IPS DF 4.7 (cell line): ENCODE measurements at regions not wholly inside any gene's neighbourhood (a gene's known extent, or its start where the extent isn't known, plus 50 kb on each side); places are given as distances from the start of the nearest gene placed in this dataset.
"Not testable (repeated sequence)": the region's sequence is repeated elsewhere in the genome, so short reads cannot be mapped to it uniquely, and the experiment has no call there.

Experiments
- DNase-seq: peaks from one replicate; pipeline ENCODE4 v3.0.0-alpha.2; 2013; ENCODE audit warnings: low spot score; ENCODE audit errors: extremely low read depth

DNA sequence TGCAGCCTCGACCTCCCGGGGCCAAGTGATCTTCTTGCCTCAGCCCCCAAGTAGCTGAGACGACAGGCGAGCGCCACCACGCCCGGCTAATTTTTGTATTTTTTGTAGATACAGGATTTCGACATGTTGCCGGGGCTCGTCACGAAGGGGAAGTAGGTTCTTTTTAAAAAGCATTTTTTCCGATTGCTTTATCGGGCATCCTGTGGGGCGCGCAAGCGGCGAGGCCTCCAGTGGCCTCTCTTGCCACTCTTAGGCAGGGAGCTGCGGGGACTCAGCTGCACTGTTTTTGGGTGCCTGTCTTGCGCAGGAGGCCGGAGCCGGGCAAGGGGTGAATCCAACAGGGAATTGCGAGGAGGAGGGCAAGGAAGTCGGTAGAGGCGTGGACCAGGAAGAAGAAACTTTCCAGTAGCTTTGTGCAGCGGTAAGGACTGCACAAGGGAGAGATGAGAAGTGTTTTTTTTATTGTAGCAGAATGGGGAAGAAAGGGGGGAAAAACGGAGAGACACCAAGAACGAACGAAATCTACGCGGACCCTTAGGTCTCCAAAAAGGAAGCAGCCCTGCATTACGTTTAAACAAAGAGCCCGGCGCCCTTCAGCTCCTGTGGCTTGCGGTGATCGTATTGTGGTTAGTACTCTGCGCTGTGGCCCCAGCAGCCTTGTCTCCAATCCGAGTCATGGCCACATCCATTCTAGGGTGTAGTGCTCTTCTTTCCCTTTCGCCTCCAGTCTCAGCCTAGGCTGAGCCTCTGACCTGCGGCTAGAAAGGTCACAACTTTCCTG is 164.8 kb downstream of the PPIAL4G start:
- DNase-seq: no peak

GRCh38 chr1:148317288-148317985 is 165.4 kb upstream of the NBPF11 start:
- DNase-seq: no peak

- no peak for DNase-seq
These were observed 163.2 kb upstream of the NBPF11 start for GRCh38 chr1:148315071-148315811.

- DNase-seq: no peak
These were observed 158.7 kb upstream of the NBPF11 start for GRCh38 chr1:148310807-148311206.

DNA sequence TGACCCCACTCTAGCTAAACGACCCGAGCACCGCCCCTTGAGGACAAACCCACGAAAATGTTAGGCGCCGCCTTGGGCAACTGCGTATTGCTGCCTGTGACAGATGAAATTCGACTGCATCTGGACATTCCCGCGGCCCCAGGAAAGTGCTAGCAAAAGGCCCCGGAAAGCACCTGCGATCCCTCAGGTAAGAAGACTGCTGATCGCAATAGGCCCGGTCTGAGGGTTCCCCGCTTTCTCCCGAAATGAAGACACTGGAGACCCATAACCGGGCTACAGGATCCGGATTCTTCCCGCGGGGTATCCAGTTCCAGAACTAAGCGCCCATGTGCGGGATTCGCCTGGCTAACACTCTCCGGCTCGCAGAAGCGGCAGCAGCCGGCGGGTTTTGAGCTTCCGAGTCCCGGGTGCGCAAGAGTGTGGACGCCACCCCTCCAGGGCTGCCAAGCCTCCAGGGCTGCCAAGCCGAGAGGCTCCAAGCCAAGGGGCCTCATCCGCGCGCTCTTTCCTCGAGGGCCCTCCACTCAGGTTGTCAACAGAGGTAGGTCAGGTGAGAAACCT is 157.9 kb upstream of the NBPF11 start:
- DNase-seq: no peak

DNA sequence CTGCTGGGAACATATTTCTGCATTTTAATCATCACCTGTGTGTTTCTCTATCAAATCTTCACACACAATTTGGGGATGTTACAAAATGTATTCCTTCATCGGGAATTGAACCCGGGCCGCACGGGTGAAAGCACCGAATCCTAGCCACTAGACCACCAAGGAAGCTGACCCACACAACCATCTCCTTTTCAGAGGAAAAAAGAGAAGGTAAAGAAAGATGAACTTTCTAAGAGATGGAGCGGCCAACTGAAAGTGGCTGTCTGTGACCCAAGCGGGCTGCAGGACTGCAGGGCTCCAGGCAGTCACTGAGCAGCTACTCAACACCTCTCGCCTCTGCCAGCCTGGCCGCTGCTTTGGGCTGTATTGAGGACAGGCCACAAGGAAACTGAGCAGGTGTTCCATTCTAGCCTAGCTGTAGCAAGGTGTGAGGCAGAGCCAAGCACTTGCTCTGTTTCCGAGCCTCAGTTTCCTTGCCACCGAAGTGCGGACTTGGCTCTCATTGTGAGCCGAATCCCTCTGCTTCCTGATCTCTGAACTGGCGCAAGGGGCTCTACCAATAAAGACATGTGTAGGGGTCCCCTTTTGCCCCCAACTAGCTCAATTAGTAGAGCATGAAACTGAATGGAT is 156.9 kb upstream of the NBPF11 start:
- DNase-seq: peak; percentile 76

DNA sequence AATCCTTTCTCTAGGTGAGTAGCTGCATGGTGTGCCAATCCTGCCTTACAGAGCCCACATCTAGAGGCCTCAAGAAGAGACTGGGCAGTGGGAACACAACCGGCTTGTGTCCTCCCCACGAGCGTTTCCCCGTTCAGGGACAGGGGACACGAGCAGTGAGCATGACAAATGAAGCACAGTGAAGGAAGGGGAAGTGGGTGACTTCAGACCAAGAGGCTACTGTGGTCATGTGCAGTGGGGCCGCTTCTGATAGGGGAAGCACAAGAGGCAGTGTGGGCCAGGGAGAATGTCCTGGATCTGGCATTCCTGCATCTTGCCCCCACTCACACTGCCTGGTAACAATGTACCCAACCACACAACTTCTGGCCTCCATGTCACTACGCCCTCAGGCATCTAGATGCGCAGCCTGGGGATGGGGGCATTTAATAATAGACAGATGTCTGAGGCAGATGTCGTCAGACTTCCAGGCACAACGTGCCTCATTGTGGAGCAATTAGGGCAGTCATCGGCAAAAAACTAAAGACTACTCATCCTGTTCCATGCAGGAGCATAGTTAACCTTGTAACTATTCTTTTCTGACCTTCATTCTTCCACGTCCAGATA is 155.6 kb upstream of the NBPF11 start:
- DNase-seq: no peak

GRCh38 chr1:148304935-148305334 is 152.9 kb upstream of the NBPF11 start:
- not testable (repeated sequence) for DNase-seq

DNA sequence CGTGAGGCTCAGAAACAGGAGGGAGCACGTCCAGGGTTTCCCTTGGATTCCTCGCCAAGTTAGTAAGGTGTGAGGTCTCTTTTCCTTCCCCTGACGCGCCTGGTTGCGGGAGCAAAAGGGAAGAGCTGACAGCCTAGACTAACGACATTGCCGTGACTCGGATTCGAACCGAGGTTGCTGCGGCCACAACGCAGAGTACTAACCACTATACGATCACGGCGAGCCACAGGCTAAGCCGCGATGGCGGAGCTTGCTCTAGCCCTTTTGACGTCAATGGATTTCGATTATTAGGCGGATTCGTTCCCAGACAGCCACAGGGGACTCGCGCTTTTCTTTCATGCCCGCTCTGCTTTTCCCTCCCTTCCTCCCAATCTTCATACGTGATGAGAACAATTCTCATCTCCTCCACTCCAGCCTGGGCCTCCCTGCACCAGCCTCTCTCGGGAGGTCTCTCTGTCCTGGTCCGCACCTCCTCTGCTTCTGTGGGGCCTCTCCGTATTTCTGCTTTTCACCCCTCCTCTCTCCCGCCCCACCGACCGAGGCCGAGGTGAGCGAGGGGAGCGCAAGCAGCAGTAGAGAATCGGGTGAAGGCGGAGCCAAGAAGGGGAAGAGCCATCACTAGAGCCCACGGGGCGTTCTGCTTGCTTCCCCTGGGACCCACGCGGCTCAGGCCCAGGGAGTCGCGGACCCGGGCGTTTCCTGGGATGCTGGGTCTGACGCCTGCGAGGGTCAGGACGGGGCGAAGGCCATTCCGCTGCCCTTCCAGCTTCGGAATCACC is 150.7 kb upstream of the NBPF11 start:
- DNase-seq: not testable (repeated sequence)

GRCh38 chr1:148297852-148298251 is 145.8 kb upstream of the NBPF11 start:
- not testable (repeated sequence) for DNase-seq

DNA sequence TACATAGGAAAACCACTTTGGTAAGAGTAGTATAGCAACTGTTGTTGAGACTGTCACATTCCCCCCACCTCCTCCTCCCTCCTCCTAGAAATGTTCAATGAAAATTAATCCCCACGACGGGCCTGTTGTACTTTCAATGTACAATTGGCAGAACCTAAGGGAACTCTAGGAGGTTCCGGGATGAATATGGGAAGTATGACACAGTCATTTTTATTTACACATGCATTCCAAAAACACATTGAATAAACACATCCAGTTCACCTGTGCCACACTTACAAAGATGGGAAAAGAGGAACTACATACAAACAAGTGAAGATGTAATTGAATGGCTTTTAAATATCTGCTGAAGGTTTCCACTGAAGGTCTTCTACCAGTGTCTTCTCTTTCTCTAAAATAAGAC is 144.4 kb upstream of the NBPF11 start:
- DNase-seq: no peak

- DNase-seq: no peak
These were observed 142.2 kb upstream of the NBPF11 start for GRCh38 chr1:148294116-148294807.

- no peak for DNase-seq
These were observed 141.6 kb upstream of the NBPF11 start for GRCh38 chr1:148293651-148294050.

GRCh38 chr1:148292915-148293314 is 140.8 kb upstream of the NBPF11 start:
- DNase-seq: no peak

DNA sequence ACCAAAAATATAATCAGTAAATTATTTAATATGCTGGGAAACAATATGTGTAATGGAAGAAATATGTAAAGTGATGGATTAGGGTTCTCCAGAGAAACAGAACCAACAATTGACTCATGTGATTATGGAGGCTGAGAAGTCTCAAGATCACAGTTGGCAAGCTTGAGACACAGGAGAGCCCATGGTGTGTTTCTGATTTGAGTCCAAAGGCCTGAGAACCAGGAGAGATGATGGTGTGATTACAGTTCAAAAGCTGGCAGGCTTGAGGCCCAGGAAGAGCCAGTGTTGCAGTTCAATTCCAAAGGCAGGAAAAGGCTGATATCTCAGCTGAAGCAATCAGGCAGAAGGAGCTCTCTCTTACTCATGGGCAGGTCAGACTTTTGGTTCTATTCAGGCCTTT is 138.8 kb upstream of the NBPF11 start:
- no peak for DNase-seq

DNA sequence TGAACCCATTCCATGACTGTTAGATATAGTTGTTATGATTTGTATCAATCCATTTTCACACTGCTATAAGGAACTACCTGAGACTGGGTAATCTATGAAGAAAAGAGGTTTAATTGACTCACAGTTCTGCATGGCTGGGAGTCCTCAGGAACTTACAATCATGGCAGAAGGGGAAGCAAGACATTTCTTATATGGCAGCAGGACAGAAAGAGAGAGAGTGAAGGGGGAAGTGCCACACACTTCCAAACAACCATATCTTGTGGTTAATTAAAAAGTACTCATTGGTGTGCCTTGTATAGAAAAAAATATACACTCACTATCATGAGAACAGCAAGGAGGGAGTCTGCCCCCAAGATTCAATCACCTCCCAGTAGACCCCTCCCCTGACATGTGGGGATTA is 137.6 kb upstream of the NBPF11 start:
- no peak for DNase-seq

- DNase-seq: not testable (repeated sequence)
These were observed 133.9 kb upstream of the NBPF11 start for GRCh38 chr1:148285946-148286345.

DNA sequence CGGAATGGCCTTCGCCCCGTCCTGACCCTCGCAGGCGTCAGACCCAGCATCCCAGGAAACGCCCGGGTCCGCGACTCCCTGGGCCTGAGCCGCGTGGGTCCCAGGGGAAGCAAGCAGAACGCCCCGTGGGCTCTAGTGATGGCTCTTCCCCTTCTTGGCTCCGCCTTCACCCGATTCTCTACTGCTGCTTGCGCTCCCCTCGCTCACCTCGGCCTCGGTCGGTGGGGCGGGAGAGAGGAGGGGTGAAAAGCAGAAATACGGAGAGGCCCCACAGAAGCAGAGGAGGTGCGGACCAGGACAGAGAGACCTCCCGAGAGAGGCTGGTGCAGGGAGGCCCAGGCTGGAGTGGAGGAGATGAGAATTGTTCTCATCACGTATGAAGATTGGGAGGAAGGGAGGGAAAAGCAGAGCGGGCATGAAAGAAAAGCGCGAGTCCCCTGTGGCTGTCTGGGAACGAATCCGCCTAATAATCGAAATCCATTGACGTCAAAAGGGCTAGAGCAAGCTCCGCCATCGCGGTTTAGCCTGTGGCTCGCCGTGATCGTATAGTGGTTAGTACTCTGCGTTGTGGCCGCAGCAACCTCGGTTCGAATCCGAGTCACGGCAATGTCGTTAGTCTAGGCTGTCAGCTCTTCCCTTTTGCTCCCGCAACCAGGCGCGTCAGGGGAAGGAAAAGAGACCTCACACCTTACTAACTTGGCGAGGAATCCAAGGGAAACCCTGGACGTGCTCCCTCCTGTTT is 128.9 kb upstream of the NBPF11 start:
- DNase-seq: not testable (repeated sequence)

DNA sequence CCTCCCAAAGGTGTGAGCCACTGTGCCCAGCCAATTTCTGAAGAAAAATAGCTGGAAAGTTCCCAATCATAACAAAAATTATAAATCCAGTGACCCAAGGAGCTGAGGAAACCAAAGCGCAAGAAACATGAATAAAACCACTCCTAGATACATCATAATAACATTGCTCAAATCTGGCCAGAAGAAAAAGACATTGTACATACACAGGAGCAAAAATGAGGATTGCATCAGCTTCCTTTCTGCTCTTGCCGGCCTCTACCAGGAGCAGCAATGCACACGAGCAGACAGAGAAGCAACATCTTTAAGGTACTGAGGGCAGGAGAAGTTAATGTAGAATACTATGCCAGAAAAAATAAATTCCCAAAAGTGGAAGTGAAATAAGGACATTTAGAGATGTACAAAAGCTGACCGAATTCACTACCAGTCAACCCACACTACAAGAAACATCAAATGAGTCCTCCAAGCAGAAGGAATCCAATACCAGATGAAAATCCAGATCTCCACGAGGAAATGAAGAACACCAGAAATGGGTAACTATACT is 127.0 kb upstream of the NBPF11 start:
- DNase-seq: not testable (repeated sequence)
